ENCODE measurements at regions not wholly inside any gene's neighbourhood (a gene's known extent, or its start where the extent isn't known, plus 50 kb on each side); places are given as distances from the start of the nearest gene placed in this dataset.

- H3K27me3 Mint-ChIP-seq (ENCODE audit: insufficient read depth, unreplicated experiment): peaks cover 11% of the 10 kb centered on the region
- no peaks in the 10 kb centered on the region for H3K9me3 Mint-ChIP-seq (ENCODE audit: unreplicated experiment)
- H3K4me1 Mint-ChIP-seq (ENCODE audit: low read depth, unreplicated experiment): no peaks in the 10 kb centered on the region
- ChIA-PET POLR2A (no interaction called here), CTCF (no interaction called here)
- Histone ChIP-seq H3K36me3 (ENCODE audit: control insufficient read depth, insufficient read depth, low read length) (no peaks in the 10 kb centered on the region), H3K9me3 (no peaks in the 10 kb centered on the region), H3K4me1 (no peaks in the 10 kb centered on the region), H3K4me3 (ENCODE audit: low read depth, low read length) (no peak overlapping the region), H3K27me3 (replicated peaks; ENCODE audit: control insufficient read depth, insufficient read depth, low read length) (no peaks in the 10 kb centered on the region)
- H3K4me3 Mint-ChIP-seq (ENCODE audit: unreplicated experiment): no peak overlapping the region
- intact Hi-C loops (cut with micrococcal nuclease; ENCODE audit: unreplicated experiment): no loop called here
- H3K27ac Mint-ChIP-seq (ENCODE audit: unreplicated experiment): no peak overlapping the region
- no peak for DNase-seq
- BruUV-seq (replicated peaks): no TSS peak
- H3K36me3 Mint-ChIP-seq (ENCODE audit: insufficient read depth, unreplicated experiment): no peaks in the 10 kb centered on the region
- TF ChIP-seq, protein P1, sequence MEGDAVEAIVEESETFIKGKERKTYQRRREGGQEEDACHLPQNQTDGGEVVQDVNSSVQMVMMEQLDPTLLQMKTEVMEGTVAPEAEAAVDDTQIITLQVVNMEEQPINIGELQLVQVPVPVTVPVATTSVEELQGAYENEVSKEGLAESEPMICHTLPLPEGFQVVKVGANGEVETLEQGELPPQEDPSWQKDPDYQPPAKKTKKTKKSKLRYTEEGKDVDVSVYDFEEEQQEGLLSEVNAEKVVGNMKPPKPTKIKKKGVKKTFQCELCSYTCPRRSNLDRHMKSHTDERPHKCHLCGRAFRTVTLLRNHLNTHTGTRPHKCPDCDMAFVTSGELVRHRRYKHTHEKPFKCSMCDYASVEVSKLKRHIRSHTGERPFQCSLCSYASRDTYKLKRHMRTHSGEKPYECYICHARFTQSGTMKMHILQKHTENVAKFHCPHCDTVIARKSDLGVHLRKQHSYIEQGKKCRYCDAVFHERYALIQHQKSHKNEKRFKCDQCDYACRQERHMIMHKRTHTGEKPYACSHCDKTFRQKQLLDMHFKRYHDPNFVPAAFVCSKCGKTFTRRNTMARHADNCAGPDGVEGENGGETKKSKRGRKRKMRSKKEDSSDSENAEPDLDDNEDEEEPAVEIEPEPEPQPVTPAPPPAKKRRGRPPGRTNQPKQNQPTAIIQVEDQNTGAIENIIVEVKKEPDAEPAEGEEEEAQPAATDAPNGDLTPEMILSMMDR (IDR thresholded peaks at IDR 0.05; ENCODE audit: insufficient read depth in 1 of 2, low read depth in 1 of 2, low read length in 1 of 2, severe bottlenecking in 1 of 2, unreplicated experiment in 1 of 2): no peak
Measured at GRCh38 chr2:176753752-176754474, 458.7 kb upstream of the HNRNPA3 start.

DNA sequence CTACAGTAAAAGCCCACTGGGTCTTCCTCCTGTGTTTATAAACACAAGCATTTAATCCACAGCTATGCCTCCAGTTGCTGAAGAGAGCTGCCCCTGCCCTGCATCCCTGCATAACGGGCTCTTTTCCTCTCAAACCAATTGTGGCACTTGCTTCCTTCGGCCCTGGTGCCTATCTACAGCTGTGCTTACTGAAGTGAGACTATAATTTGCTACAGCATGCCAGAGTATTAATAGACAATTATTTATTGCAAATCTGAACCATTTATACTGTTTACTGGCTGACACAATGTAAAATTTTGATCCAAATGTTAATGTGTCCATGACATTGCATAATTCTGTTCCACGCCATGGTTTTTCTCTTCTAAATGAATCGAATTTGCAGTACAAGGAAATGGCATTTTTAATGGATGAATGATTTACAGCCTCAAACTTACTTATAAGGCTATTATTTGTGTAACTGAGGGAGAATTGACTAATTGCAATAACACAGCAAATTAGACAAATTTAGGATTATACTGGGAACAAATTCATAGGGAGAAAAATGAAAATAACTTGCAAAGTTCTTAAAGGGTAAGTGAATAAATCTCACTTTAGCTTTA lies 457.0 kb upstream of the HNRNPA3 start:
- intact Hi-C loops (cut with micrococcal nuclease; ENCODE audit: unreplicated experiment): no loop called here
- H3K9me3 Mint-ChIP-seq (ENCODE audit: unreplicated experiment): no peaks in the 10 kb centered on the region
- BruUV-seq (replicated peaks): no TSS peak
- peaks cover 14% of the 10 kb centered on the region for H3K27me3 Mint-ChIP-seq (ENCODE audit: insufficient read depth, unreplicated experiment)
- ChIA-PET POLR2A (no interaction called here), CTCF (no interaction called here)
- H3K4me3 Mint-ChIP-seq (ENCODE audit: unreplicated experiment): no peak overlapping the region
- no peaks in the 10 kb centered on the region for H3K36me3 Mint-ChIP-seq (ENCODE audit: insufficient read depth, unreplicated experiment)
- H3K27ac Mint-ChIP-seq (ENCODE audit: unreplicated experiment): no peak overlapping the region
- no peaks in the 10 kb centered on the region for H3K9me3 ChIP-seq
- TF ChIP-seq, protein P1 (IDR thresholded peaks at IDR 0.05; ENCODE audit: insufficient read depth in 1 of 2, low read depth in 1 of 2, low read length in 1 of 2, severe bottlenecking in 1 of 2, unreplicated experiment in 1 of 2): no peak
- H3K4me1 Mint-ChIP-seq (ENCODE audit: low read depth, unreplicated experiment): no peaks in the 10 kb centered on the region
- no peak overlapping the region for H3K4me3 ChIP-seq (ENCODE audit: low read depth, low read length)
- H3K4me1 ChIP-seq: no peaks in the 10 kb centered on the region
- no peaks in the 10 kb centered on the region for H3K27me3 ChIP-seq (replicated peaks; ENCODE audit: control insufficient read depth, insufficient read depth, low read length)
- H3K36me3 ChIP-seq (ENCODE audit: control insufficient read depth, insufficient read depth, low read length): no peaks in the 10 kb centered on the region
- DNase-seq: no peak

DNA sequence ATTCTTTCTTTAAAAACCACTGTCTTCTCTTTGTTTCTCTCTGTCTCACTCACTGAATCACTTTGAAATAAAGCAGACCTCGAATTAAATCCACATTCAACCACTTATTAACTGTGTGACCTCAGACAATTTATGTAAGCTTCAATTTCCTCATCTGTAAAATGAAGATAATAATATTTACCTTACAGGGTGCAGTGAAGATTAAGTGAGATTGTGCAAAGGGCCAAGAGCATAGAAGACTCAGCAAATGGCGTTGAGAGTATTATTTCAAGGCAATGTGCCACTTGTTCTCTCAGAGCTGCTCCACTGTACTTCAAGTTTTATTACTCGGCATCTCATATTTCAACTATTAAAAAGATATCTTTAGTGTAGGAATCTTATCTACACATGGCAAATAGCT lies 454.2 kb upstream of the HNRNPA3 start:
- intact Hi-C loops (cut with micrococcal nuclease; ENCODE audit: unreplicated experiment): no loop called here
- H3K36me3 Mint-ChIP-seq (ENCODE audit: insufficient read depth, unreplicated experiment): no peaks in the 10 kb centered on the region
- ChIA-PET CTCF (no interaction called here), POLR2A (no interaction called here)
- TF ChIP-seq, protein P1 (IDR thresholded peaks at IDR 0.05; ENCODE audit: insufficient read depth in 1 of 2, low read depth in 1 of 2, low read length in 1 of 2, severe bottlenecking in 1 of 2, unreplicated experiment in 1 of 2): no peak
- no peak overlapping the region for H3K4me3 Mint-ChIP-seq (ENCODE audit: unreplicated experiment)
- no peaks in the 10 kb centered on the region for H3K4me1 ChIP-seq
- no peaks in the 10 kb centered on the region for H3K36me3 ChIP-seq (ENCODE audit: control insufficient read depth, insufficient read depth, low read length)
- no peaks in the 10 kb centered on the region for H3K4me1 Mint-ChIP-seq (ENCODE audit: low read depth, unreplicated experiment)
- no TSS peak for BruUV-seq (replicated peaks)
- H3K4me3 ChIP-seq (ENCODE audit: low read depth, low read length): no peak overlapping the region
- H3K27me3 Mint-ChIP-seq (ENCODE audit: insufficient read depth, unreplicated experiment): peaks cover 30% of the 10 kb centered on the region
- no peaks in the 10 kb centered on the region for H3K9me3 ChIP-seq
- no peak overlapping the region for H3K27ac Mint-ChIP-seq (ENCODE audit: unreplicated experiment)
- no peak for DNase-seq
- H3K9me3 Mint-ChIP-seq (ENCODE audit: unreplicated experiment): no peaks in the 10 kb centered on the region
- H3K27me3 ChIP-seq (replicated peaks; ENCODE audit: control insufficient read depth, insufficient read depth, low read length): no peaks in the 10 kb centered on the region

Data from Caco-2 (cell line).